PC-9 (cell line): ENCODE measurements at regions not wholly inside any gene's neighbourhood (a gene's known extent, or its start where the extent isn't known, plus 50 kb on each side); places are given as distances from the start of the nearest gene placed in this dataset.

ENCODE experiments used
- BruUV-seq: library from RNA; stranded (reverse); fragments of 400-500 nt; replicated peaks from 2 replicates; lab custom pipeline; 2021; lab: Mats Ljungman, UMichigan
- CTCF ChIA-PET: fragments of 300-600 bp; sonication (Branson Sonifier 250); formaldehyde crosslinking; loops from one replicate; lab custom pipeline; 2022; ENCODE audit warnings: antibody characterized with exemption; lab: Charles Lee
- POLR2A ChIA-PET: fragments of 300-600 bp; sonication (Branson Sonifier 250); formaldehyde crosslinking; loops from one replicate; lab custom pipeline; 2022; ENCODE audit warnings: antibody characterized with exemption; ENCODE audit not compliant: unreplicated experiment; lab: Charles Lee
- DNase-seq, 2 experiments: peaks; one replicate each; pipeline versions ENCODE4 v3.0.0 to v3.0.0-alpha.2; 2015 to 2022; ENCODE audit warnings: mixed read lengths in 1 of 2
- H2AFZ ChIP-seq: fragments of 200-600 bp; sonication (generic); 2 replicates; pipeline ENCODE4 v1.8.1; 2017; ENCODE audit warnings: antibody characterized with exemption
- H3F3A ChIP-seq: fragments of 200-600 bp; sonication (generic); 2 replicates; pipeline ENCODE4 v1.8.1; 2017; ENCODE audit warnings: antibody characterized with exemption, mild to moderate bottlenecking, low read depth; ENCODE audit not compliant: insufficient read depth
- H3K27ac ChIP-seq: fragments of 200-600 bp; sonication (generic); 2 replicates; pipeline ENCODE4 v1.6.1; 2016; ENCODE audit warnings: mixed run types
- H3K27me3 ChIP-seq: fragments of 200-600 bp; sonication (generic); 2 replicates; pipeline ENCODE4 v1.6.1; 2016; ENCODE audit warnings: low read depth, mixed run types; ENCODE audit not compliant: insufficient read depth
- H3K36me3 ChIP-seq: fragments of 200-600 bp; sonication (generic); 2 replicates; pipeline ENCODE4 v1.6.1; 2016; ENCODE audit warnings: low read depth, mixed run types
- H3K4me1 ChIP-seq: fragments of 200-600 bp; sonication (generic); replicated peaks from 2 replicates; pipeline ENCODE4 v1.6.1; 2016; ENCODE audit warnings: mixed run types; ENCODE audit not compliant: insufficient read depth
- H3K4me2 ChIP-seq: fragments of 200-600 bp; sonication (generic); 2 replicates; pipeline ENCODE4 v1.6.1; 2017; ENCODE audit warnings: mixed run types
- H3K4me3 ChIP-seq: fragments of 200-600 bp; sonication (generic); 2 replicates; pipeline ENCODE4 v1.6.1; 2016; ENCODE audit warnings: mixed run types
- H3K79me2 ChIP-seq: fragments of 200-600 bp; sonication (generic); 2 replicates; pipeline ENCODE4 v1.6.1; 2017; ENCODE audit warnings: low read depth, mixed run types
- H3K9me2 ChIP-seq: fragments of 200-600 bp; sonication (generic); 2 replicates; pipeline ENCODE4 v1.8.1; 2017; ENCODE audit warnings: mild to moderate bottlenecking; ENCODE audit not compliant: insufficient read depth
- H3K9me3 ChIP-seq: fragments of 200-600 bp; sonication (generic); 2 replicates; pipeline ENCODE4 v1.8.1; 2016; ENCODE audit warnings: low read depth; ENCODE audit not compliant: insufficient read depth
- H4K20me1 ChIP-seq: fragments of 200-600 bp; sonication (generic); 2 replicates; pipeline ENCODE4 v1.8.1; 2017; ENCODE audit not compliant: insufficient read depth
- EZH2 ChIP-seq: fragments of 200-600 bp; sonication (generic); IDR thresholded peaks from 2 replicates; pipeline ENCODE4 v1.8.0; 2017; ENCODE audit warnings: antibody characterized with exemption, low read depth
- intact Hi-C: fragments of 100-400 bp; cut with micrococcal nuclease; formaldehyde crosslinking; loops from one replicate; pipeline ENCODE4 v1.10.0; 2022; ENCODE audit not compliant: unreplicated experiment
- TF ChIP-seq, protein P1 (sequence below): fragments of 200-600 bp; sonication (generic); conservative IDR thresholded peaks from 2 replicates; pipeline ENCODE4 v1.6.1; 2017; ENCODE audit warnings: mixed run types, antibody characterized with exemption, mild to moderate bottlenecking, moderate library complexity

DNA sequence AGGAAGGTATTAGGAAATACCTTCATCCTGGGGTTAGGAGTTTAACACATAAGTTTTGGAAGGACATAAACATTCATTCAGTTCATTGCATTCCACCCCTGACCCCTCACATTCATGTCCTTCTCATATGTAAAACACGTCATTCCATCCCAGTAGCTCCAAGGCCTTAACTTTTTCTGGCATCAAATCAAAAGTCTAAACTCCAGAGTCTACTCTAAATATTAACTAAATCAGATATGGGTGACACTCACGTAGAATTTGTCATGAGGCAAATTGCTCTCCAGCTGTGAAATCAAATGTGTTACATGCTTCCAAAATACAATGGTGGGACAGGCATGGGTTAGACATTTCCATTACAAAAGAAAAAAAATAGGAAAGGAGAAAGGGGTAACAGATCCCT is 298.2 kb upstream of the LRRC7 start:
- BruUV-seq: no TSS peak
- H4K20me1 ChIP-seq: no peaks in the 10 kb centered on the region
- CTCF ChIA-PET: no interaction called here
- POLR2A ChIA-PET: no interaction called here
- no peaks in the 10 kb centered on the region for H3K9me2 ChIP-seq
- no peak overlapping the region for H3K4me3 ChIP-seq
- no peaks in the 10 kb centered on the region for H3K27me3 ChIP-seq
- no peaks in the 10 kb centered on the region for H3F3A ChIP-seq
- H3K27ac ChIP-seq: no peak overlapping the region
- no peak for DNase-seq
- no peaks in the 10 kb centered on the region for H3K9me3 ChIP-seq
- H3K4me2 ChIP-seq: no peak overlapping the region
- H3K4me1 ChIP-seq: no peaks in the 10 kb centered on the region
- TF ChIP-seq EZH2: no peak
- TF ChIP-seq, protein P1, sequence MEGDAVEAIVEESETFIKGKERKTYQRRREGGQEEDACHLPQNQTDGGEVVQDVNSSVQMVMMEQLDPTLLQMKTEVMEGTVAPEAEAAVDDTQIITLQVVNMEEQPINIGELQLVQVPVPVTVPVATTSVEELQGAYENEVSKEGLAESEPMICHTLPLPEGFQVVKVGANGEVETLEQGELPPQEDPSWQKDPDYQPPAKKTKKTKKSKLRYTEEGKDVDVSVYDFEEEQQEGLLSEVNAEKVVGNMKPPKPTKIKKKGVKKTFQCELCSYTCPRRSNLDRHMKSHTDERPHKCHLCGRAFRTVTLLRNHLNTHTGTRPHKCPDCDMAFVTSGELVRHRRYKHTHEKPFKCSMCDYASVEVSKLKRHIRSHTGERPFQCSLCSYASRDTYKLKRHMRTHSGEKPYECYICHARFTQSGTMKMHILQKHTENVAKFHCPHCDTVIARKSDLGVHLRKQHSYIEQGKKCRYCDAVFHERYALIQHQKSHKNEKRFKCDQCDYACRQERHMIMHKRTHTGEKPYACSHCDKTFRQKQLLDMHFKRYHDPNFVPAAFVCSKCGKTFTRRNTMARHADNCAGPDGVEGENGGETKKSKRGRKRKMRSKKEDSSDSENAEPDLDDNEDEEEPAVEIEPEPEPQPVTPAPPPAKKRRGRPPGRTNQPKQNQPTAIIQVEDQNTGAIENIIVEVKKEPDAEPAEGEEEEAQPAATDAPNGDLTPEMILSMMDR: no peak
- no peaks in the 10 kb centered on the region for H3K36me3 ChIP-seq
- H2AFZ ChIP-seq: no peak overlapping the region
- intact Hi-C loops: no loop called here
- no peaks in the 10 kb centered on the region for H3K79me2 ChIP-seq

DNA sequence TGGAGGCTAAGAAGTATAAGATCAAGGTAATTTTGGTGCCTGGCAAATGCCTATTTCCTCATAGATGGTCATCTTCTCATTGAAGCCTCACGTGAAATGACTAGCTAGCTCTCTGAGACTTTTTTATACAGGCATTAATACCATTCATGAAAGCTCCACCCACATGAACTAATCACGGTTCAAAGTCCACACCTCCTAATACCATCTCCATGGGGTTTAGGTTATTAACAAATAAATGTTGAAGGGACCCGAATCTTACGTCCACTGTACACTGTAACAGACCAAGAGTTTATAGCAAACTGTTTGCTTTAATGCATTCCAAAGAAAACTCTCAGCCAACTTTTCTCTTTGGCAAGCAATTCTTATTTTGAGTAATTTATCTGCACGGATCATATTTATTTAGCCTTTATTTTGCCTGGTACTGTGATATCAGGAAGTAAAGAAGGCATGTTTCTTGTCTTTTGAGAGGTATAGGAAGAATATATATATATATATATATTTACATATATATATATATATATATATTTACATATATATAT is 296.1 kb upstream of the LRRC7 start:
- Histone ChIP-seq H3K4me1 (no peaks in the 10 kb centered on the region), H3K4me3 (no peak overlapping the region), H3K4me2 (no peak overlapping the region), H4K20me1 (no peaks in the 10 kb centered on the region), H2AFZ (no peak overlapping the region), H3K36me3 (no peaks in the 10 kb centered on the region), H3K9me3 (no peaks in the 10 kb centered on the region), H3K9me2 (no peaks in the 10 kb centered on the region), H3K79me2 (no peaks in the 10 kb centered on the region), H3K27ac (no peak overlapping the region), H3F3A (no peaks in the 10 kb centered on the region), H3K27me3 (no peaks in the 10 kb centered on the region)
- no peak for DNase-seq
- BruUV-seq: no TSS peak
- TF ChIP-seq, protein P1: no peak
- TF ChIP-seq EZH2: no peak
- intact Hi-C loops: no loop called here
- CTCF ChIA-PET: no interaction called here
- POLR2A ChIA-PET: no interaction called here

DNA sequence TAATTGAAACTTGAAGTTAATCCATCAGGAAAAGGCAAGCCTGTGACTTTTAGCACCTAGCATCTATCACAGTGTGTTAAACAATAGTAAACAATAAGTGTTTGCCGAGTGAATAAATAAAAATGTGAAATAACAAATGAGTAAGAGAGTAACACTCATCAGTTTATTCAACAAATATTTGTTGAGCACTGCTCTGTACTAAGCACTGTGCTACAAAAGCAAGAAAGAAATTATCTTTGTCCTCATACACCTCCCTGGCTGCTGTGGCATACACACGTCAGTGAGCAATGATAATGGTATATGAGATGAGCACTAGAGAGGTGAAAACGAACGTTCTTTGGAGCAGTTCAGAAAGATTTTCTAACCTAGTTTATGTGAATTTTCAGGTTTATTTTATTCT is 295.0 kb upstream of the LRRC7 start:
- Histone ChIP-seq H3K4me3 (no peak overlapping the region), H2AFZ (no peak overlapping the region), H3K27me3 (no peaks in the 10 kb centered on the region), H3K9me2 (no peaks in the 10 kb centered on the region), H3K4me1 (no peaks in the 10 kb centered on the region), H4K20me1 (no peaks in the 10 kb centered on the region), H3F3A (no peaks in the 10 kb centered on the region), H3K79me2 (no peaks in the 10 kb centered on the region), H3K4me2 (no peak overlapping the region), H3K36me3 (no peaks in the 10 kb centered on the region), H3K27ac (no peak overlapping the region), H3K9me3 (no peaks in the 10 kb centered on the region)
- ChIA-PET CTCF (no interaction called here), POLR2A (no interaction called here)
- no peak for DNase-seq
- no peak for TF ChIP-seq EZH2
- no TSS peak for BruUV-seq
- intact Hi-C loops: no loop called here

DNA sequence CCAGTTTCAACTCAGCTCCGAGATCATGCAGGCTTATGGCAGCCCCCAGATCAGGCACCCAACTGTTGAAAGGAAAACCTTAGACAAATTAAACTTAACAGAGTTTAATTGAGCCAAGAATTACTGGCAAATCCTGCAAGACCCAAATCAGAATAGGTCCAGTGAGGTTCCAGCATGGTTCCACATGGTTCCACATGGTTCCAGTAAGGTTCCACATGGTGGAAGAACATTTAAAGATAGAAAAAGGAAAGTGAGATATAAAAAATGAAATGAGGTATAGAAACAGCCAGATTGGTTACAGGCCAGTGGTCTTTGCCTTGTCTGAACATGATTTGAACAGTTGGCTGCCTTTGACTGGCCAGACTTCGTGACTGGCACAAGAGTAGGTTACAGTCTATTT is 288.8 kb upstream of the LRRC7 start:
- Histone ChIP-seq H3K9me2 (no peaks in the 10 kb centered on the region), H3K4me3 (no peak overlapping the region), H4K20me1 (no peaks in the 10 kb centered on the region), H3K9me3 (no peaks in the 10 kb centered on the region), H2AFZ (no peak overlapping the region), H3F3A (no peaks in the 10 kb centered on the region), H3K4me1 (no peaks in the 10 kb centered on the region), H3K36me3 (no peaks in the 10 kb centered on the region), H3K4me2 (no peak overlapping the region), H3K79me2 (no peaks in the 10 kb centered on the region), H3K27me3 (no peaks in the 10 kb centered on the region), H3K27ac (no peak overlapping the region)
- intact Hi-C loops: no loop called here
- BruUV-seq: no TSS peak
- POLR2A ChIA-PET: no interaction called here
- TF ChIP-seq, protein P1: no peak
- TF ChIP-seq EZH2: no peak
- CTCF ChIA-PET: no interaction called here
- DNase-seq: no peak
